ENCODE measurements at regions not wholly inside any gene's neighbourhood (a gene's known extent, or its start where the extent isn't known, plus 50 kb on each side); places are given as distances from the start of the nearest gene placed in this dataset.
"Not testable (repeated sequence)": the region's sequence is repeated elsewhere in the genome, so short reads cannot be mapped to it uniquely, and the experiment has no call there.

- Histone ChIP-seq H3K9ac (ENCODE audit: low read length) (no peak overlapping the region), H3K27ac (ENCODE audit: low read depth, low read length) (no peak overlapping the region), H3K4me1 (ENCODE audit: control insufficient read depth, insufficient read depth, low read length) (no peaks in the 10 kb centered on the region), H3K27me3 (ENCODE audit: control insufficient read depth, insufficient read depth, low read length) (no peaks in the 10 kb centered on the region), H3K36me3 (ENCODE audit: control insufficient read depth, insufficient read depth, low read length) (no peaks in the 10 kb centered on the region), H3K4me3 (ENCODE audit: low read length) (no peak overlapping the region)
These were observed 618.8 kb downstream of the SOCS6 start for GRCh38 chr18:70907673-70908072.

GRCh38 chr18:70892381-70892780, 603.5 kb downstream of the SOCS6 start:
- Histone ChIP-seq H3K36me3 (ENCODE audit: control insufficient read depth, insufficient read depth, low read length) (no peaks in the 10 kb centered on the region), H3K4me3 (ENCODE audit: low read length) (no peak overlapping the region), H3K27me3 (ENCODE audit: control insufficient read depth, insufficient read depth, low read length) (no peaks in the 10 kb centered on the region), H3K9ac (ENCODE audit: low read length) (no peak overlapping the region), H3K4me1 (ENCODE audit: control insufficient read depth, insufficient read depth, low read length) (no peaks in the 10 kb centered on the region), H3K27ac (ENCODE audit: low read depth, low read length) (no peak overlapping the region)

GRCh38 chr18:70870292-70870691, 581.4 kb downstream of the SOCS6 start:
- Histone ChIP-seq H3K4me1 (ENCODE audit: control insufficient read depth, insufficient read depth, low read length) (no peaks in the 10 kb centered on the region), H3K9ac (ENCODE audit: low read length) (no peak overlapping the region), H3K27me3 (ENCODE audit: control insufficient read depth, insufficient read depth, low read length) (no peaks in the 10 kb centered on the region), H3K27ac (ENCODE audit: low read depth, low read length) (no peak overlapping the region), H3K4me3 (ENCODE audit: low read length) (no peak overlapping the region), H3K36me3 (ENCODE audit: control insufficient read depth, insufficient read depth, low read length) (no peaks in the 10 kb centered on the region)

GRCh38 chr18:70848329-70848728, 559.5 kb downstream of the SOCS6 start:
- no peaks in the 10 kb centered on the region for H3K4me1 ChIP-seq (ENCODE audit: control insufficient read depth, insufficient read depth, low read length)
- no peak overlapping the region for H3K4me3 ChIP-seq (ENCODE audit: low read length)
- no peaks in the 10 kb centered on the region for H3K36me3 ChIP-seq (ENCODE audit: control insufficient read depth, insufficient read depth, low read length)
- no peaks in the 10 kb centered on the region for H3K27me3 ChIP-seq (ENCODE audit: control insufficient read depth, insufficient read depth, low read length)
- no peak overlapping the region for H3K9ac ChIP-seq (ENCODE audit: low read length)
- no peak overlapping the region for H3K27ac ChIP-seq (ENCODE audit: low read depth, low read length)

- H3K9ac ChIP-seq (ENCODE audit: low read length) = no peak overlapping the region
- H3K27me3 ChIP-seq (ENCODE audit: control insufficient read depth, insufficient read depth, low read length) = no peaks in the 10 kb centered on the region
- H3K4me1 ChIP-seq (ENCODE audit: control insufficient read depth, insufficient read depth, low read length) = no peaks in the 10 kb centered on the region
- no peak overlapping the region for H3K27ac ChIP-seq (ENCODE audit: low read depth, low read length)
- no peaks in the 10 kb centered on the region for H3K36me3 ChIP-seq (ENCODE audit: control insufficient read depth, insufficient read depth, low read length)
- no peak overlapping the region for H3K4me3 ChIP-seq (ENCODE audit: low read length)
These were observed 551.8 kb downstream of the SOCS6 start for GRCh38 chr18:70840649-70841048.

GRCh38 chr18:70827632-70828031, 538.8 kb downstream of the SOCS6 start:
- no peak overlapping the region for H3K4me3 ChIP-seq (ENCODE audit: low read length)
- no peaks in the 10 kb centered on the region for H3K36me3 ChIP-seq (ENCODE audit: control insufficient read depth, insufficient read depth, low read length)
- no peak overlapping the region for H3K27ac ChIP-seq (ENCODE audit: low read depth, low read length)
- no peaks in the 10 kb centered on the region for H3K4me1 ChIP-seq (ENCODE audit: control insufficient read depth, insufficient read depth, low read length)
- H3K9ac ChIP-seq (ENCODE audit: low read length) = no peak overlapping the region
- no peaks in the 10 kb centered on the region for H3K27me3 ChIP-seq (ENCODE audit: control insufficient read depth, insufficient read depth, low read length)

DNA sequence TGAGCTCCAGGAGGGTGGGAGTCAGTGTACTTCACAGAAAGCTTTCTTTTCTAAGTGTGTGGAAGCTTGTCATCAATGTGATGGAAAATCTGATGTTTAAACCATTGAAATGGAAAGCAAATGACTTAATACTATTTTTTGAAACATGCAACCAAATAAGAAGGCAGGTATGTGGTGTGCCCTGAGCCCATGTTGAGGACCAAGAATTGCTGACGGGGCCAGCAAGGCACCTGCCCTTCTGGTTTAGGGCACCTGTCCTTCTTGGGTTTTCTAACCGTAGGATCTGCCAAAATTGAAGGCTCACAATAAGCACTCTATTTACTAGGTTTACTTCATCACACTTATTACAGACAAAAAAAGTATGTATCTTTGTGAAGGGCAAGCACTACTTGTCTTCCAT, 537.7 kb downstream of the SOCS6 start:
- Histone ChIP-seq H3K36me3 (ENCODE audit: control insufficient read depth, insufficient read depth, low read length) (no peaks in the 10 kb centered on the region), H3K4me1 (ENCODE audit: control insufficient read depth, insufficient read depth, low read length) (no peaks in the 10 kb centered on the region), H3K27ac (ENCODE audit: low read depth, low read length) (no peak overlapping the region), H3K27me3 (ENCODE audit: control insufficient read depth, insufficient read depth, low read length) (no peaks in the 10 kb centered on the region), H3K9ac (ENCODE audit: low read length) (no peak overlapping the region), H3K4me3 (ENCODE audit: low read length) (no peak overlapping the region)

GRCh38 chr18:70822691-70823090, 533.8 kb downstream of the SOCS6 start:
- Histone ChIP-seq H3K27ac (ENCODE audit: low read depth, low read length) (no peak overlapping the region), H3K27me3 (ENCODE audit: control insufficient read depth, insufficient read depth, low read length) (no peaks in the 10 kb centered on the region), H3K4me1 (ENCODE audit: control insufficient read depth, insufficient read depth, low read length) (no peaks in the 10 kb centered on the region), H3K36me3 (ENCODE audit: control insufficient read depth, insufficient read depth, low read length) (no peaks in the 10 kb centered on the region), H3K4me3 (ENCODE audit: low read length) (no peak overlapping the region), H3K9ac (ENCODE audit: low read length) (no peak overlapping the region)

DNA sequence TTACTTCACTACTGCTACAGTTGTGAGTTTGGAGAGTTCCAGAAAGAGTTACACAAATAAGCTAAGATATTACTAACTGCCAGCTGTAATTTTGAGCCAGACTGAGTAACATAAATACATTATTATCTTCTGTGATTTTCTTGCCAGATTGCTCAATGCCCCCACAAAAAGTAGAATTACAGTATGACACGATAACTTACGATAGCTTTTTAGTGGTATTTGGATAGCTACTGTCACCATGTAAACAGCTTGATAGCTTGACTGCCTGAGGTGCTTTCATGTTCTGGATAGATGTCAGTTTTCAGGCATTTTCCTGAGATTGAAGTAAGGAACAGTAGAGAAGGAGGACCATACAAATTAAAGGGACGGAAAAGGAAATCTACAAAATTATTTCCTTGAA, 533.3 kb downstream of the SOCS6 start:
- H3K4me1 ChIP-seq (ENCODE audit: control insufficient read depth, insufficient read depth, low read length) = no peaks in the 10 kb centered on the region
- no peak overlapping the region for H3K27ac ChIP-seq (ENCODE audit: low read depth, low read length)
- H3K9ac ChIP-seq (ENCODE audit: low read length) = no peak overlapping the region
- no peak overlapping the region for H3K4me3 ChIP-seq (ENCODE audit: low read length)
- H3K36me3 ChIP-seq (ENCODE audit: control insufficient read depth, insufficient read depth, low read length) = no peaks in the 10 kb centered on the region
- no peaks in the 10 kb centered on the region for H3K27me3 ChIP-seq (ENCODE audit: control insufficient read depth, insufficient read depth, low read length)

DNA sequence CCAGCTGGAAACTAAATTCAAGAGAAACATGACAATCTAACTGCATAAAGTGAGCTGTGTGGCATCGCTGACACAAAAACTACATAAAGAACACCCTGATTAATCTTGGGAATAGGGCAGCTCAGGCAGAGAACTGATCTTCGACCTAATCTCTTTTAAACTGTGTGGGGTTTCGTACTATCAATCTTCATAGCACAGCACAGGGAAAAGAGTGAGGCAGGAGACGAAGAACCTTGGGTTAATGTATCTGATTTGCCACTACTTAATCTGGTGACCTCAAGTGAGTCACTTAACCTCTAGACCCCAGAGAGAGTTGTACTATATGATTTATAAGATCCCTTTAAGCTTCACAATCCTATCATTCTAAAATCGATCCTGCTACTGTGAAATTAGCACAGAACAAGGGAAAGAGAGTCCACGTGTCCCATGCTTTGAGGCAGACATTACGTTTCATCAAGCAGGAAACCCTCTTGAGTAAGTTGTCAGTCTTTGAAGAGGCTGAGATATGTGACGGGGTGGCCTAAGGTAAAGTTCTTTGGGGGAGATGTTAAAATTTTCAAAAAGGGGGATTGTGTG, 519.7 kb downstream of the SOCS6 start:
- Histone ChIP-seq H3K27ac (ENCODE audit: low read depth, low read length) (no peak overlapping the region), H3K36me3 (ENCODE audit: control insufficient read depth, insufficient read depth, low read length) (no peaks in the 10 kb centered on the region), H3K9ac (ENCODE audit: low read length) (no peak overlapping the region), H3K4me1 (ENCODE audit: control insufficient read depth, insufficient read depth, low read length) (no peaks in the 10 kb centered on the region), H3K4me3 (ENCODE audit: low read length) (no peak overlapping the region), H3K27me3 (ENCODE audit: control insufficient read depth, insufficient read depth, low read length) (no peaks in the 10 kb centered on the region)

- no peak overlapping the region for H3K4me3 ChIP-seq (ENCODE audit: low read length)
- no peak overlapping the region for H3K9ac ChIP-seq (ENCODE audit: low read length)
- no peak overlapping the region for H3K27ac ChIP-seq (ENCODE audit: low read depth, low read length)
- H3K4me1 ChIP-seq (ENCODE audit: control insufficient read depth, insufficient read depth, low read length) = no peaks in the 10 kb centered on the region
- H3K27me3 ChIP-seq (ENCODE audit: control insufficient read depth, insufficient read depth, low read length) = no peaks in the 10 kb centered on the region
- no peaks in the 10 kb centered on the region for H3K36me3 ChIP-seq (ENCODE audit: control insufficient read depth, insufficient read depth, low read length)
These were observed 493.1 kb downstream of the SOCS6 start for GRCh38 chr18:70781860-70782453.

DNA sequence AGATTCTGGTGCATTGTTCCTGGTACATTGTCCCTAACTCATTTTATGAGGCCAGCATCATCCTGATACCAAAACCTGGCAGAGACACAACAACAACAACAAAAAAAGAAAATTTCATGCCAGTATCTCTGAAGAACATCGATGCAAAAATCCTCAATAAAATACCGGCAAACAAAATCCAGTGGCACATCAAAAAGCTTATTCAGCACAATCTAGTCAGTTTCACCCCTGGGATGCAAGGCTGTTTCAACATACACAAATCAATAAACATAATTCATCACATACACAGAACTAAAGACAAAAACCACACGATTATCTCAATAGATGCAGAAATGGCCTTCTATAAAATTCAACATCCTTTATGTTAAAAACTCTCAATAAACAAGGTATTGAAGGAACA, 477.4 kb downstream of the SOCS6 start:
- not testable (repeated sequence) for H3K36me3 ChIP-seq (ENCODE audit: control insufficient read depth, insufficient read depth, low read length); H3K27me3 ChIP-seq (ENCODE audit: control insufficient read depth, insufficient read depth, low read length); H3K4me3 ChIP-seq (ENCODE audit: low read length); H3K27ac ChIP-seq (ENCODE audit: low read depth, low read length); H3K9ac ChIP-seq (ENCODE audit: low read length); H3K4me1 ChIP-seq (ENCODE audit: control insufficient read depth, insufficient read depth, low read length)

- Histone ChIP-seq H3K4me3 (ENCODE audit: low read length) (no peak overlapping the region), H3K4me1 (ENCODE audit: control insufficient read depth, insufficient read depth, low read length) (no peaks in the 10 kb centered on the region), H3K27ac (ENCODE audit: low read depth, low read length) (no peak overlapping the region), H3K36me3 (ENCODE audit: control insufficient read depth, insufficient read depth, low read length) (no peaks in the 10 kb centered on the region), H3K9ac (ENCODE audit: low read length) (no peak overlapping the region), H3K27me3 (ENCODE audit: control insufficient read depth, insufficient read depth, low read length) (no peaks in the 10 kb centered on the region)
These were observed 474.0 kb downstream of the SOCS6 start for GRCh38 chr18:70762812-70763211.
